GM19397 (cell line): ENCODE measurements at regions not wholly inside any gene's neighbourhood (a gene's known extent, or its start where the extent isn't known, plus 50 kb on each side); places are given as distances from the start of the nearest gene placed in this dataset.

ENCODE experiments used
- ATAC-seq: cut with Tn5 transposase; IDR thresholded peaks from one replicate; pipeline ENCODE4 v1.9.1; 2021; ENCODE audit warnings: mild to moderate bottlenecking, moderate library complexity; ENCODE audit not compliant: unreplicated experiment

GRCh38 chr6:2433711-2434110 lies 188.3 kb upstream of the GMDS start:
- ATAC-seq, result no peak

GRCh38 chr6:2433266-2433665 lies 187.9 kb upstream of the GMDS start:
- ATAC-seq, result no peak

GRCh38 chr6:2432292-2432691 lies 186.9 kb upstream of the GMDS start:
- no peak for ATAC-seq

GRCh38 chr6:2430612-2431011 lies 185.2 kb upstream of the GMDS start:
- ATAC-seq, result no peak

- ATAC-seq, result no peak
Measured at GRCh38 chr6:2429460-2429859, 184.1 kb upstream of the GMDS start.

GRCh38 chr6:2429032-2429431 lies 183.6 kb upstream of the GMDS start:
- ATAC-seq, result no peak

DNA sequence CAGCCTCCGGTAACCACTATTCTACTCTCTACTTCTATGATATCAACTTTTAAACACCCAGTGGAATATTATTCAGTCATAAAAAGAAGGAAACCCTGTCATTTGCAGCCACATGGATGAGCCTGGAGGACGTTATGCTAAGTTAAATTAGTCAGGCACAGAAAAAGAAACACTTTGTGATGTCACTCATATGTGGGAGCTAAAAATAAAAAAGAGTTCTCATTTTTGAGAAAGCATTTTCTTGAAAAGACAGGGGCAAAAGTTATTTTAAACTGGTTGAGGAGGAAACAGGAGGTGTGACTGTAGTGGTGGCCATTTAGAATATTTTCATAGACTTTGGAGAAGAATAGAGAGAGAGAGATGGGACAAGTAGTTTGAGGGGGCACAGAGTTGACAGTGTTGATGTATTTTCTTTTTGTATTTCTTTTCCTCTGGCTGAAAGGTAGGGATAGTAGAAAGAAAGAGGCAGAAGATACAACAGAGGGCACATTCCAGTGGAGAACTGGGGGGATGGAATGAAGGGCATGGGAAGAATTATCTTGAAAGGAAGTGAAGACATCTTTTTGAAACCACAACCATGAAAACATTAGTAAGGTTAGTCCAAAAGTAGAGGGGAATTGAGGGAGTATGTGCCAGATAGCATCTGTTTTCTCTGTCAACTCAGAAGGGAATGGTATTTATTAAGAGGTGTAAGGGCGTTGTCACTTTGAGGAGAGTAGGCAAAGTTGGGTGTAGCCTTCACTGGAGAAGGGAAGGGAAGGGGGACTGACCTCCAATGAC lies 181.3 kb upstream of the GMDS start:
- ATAC-seq, result no peak

DNA sequence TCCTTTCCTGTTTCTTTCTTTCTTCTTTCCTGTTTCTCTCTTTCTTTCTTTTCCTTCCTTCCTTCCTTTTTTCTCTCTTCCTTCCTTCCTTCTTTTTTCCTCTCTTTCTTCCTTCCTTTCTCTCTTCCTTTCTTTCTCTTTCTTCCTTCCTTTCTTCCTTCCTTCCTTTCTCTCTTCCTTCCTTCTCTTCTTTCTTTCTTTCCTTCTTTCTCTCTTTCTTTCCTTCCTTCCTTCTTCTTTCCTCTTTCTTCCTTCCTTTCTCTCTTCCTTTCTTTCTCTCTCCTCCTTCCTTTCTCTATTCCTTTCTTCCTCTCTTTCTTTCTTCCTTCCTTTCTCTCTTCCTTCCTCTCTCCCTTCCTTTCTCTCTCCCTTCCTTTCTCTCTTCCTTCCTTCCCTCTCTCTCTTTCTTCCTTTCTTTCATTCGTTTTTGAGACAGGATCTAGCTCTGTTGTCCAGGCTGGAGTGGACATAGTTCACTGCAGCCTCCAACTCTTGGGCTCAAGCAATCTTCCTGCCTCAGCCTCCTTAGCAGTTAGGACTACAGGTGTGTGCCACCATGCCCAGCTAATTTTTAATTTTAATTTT lies 170.8 kb upstream of the GMDS start:
- ATAC-seq, result no peak

DNA sequence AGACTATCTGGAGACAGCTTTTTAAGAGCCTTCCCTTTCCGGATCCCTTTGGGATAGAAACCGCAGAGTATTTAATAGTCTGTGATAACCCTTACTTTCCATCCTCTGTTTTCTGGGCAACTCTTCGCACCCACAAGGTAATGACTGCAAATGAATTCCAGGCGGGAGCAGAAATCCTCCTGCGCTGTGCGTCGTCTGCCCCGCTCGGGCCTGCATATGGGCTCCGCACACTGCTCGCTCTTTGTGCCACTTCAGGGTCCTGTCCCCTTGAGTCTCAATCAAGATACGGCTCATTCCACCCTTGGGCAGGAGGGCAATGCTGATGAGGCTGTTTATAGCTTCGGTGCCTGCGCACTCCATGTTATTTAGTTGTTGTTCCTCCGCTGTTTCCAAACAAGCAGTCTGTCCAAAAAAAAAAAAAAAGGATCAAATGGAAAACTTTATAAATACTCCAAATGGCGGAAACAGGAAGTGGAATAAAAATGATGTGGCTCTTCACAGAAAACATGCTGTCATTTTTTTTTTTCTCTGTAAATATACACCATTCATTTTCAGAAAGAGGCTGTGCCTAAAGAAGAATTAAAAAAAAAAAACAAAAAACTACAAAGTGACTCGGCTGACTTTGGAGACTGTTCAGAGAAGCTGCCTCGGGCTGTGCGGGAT lies 169.6 kb upstream of the GMDS start:
- ATAC-seq, result no peak

DNA sequence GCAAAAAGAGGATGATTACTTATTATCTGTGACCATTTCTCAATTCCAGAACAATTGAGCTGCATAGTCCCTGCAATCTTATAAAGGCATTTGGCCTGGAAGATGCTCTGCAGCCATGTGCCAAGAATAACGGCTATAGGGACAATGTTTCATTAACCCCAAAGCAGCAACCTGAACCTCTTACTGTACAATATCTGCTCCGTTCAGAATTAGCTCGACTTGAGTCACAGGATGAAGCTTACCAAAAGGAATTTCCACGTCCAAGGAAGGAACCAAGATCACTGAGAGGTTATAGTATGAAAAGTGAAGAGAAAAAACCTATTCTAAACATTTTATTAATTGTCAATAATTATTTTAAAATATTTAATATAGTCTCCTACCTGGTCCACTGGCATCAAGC lies 167.3 kb upstream of the GMDS start:
- no peak for ATAC-seq

GRCh38 chr6:2410656-2411380 lies 165.4 kb upstream of the GMDS start:
- ATAC-seq, result no peak

- no peak for ATAC-seq
Measured at GRCh38 chr6:2407525-2407924, 162.1 kb upstream of the GMDS start.

DNA sequence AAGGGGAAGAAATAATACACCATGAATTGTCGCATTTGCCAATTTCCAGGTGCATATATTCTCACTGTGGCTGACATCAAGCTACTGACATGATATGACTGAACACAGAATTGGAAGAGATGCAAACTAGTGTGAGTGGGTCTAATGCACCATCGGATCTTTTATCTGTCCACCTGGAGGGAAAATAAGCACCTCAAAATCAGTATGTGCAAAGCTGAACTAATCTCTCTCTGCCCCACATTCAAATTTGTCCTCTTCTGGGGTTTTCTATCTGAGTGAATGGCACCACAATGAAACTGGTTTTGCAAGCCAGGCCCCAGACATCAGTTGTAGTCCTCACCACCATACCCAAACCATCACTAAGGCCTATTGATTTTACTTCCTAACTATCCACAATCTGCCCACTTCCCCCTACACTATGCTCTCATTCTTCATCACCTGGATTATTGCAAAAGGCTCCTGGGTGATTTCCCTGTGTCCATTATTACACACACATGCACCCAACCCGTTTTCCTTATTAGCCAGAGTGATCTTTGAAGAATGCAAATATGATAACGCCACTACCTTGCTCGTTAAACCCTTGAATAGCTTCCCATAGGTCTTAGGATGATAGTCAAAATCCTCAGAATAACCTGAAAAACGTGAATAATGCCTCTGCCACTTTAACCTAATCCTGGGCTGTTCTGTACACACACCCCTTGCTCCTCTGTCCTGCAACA lies 159.0 kb upstream of the GMDS start:
- ATAC-seq, result no peak

- no peak for ATAC-seq
Measured at GRCh38 chr6:2403546-2403945, 158.1 kb upstream of the GMDS start.

- no peak for ATAC-seq
Measured at GRCh38 chr6:2396846-2397630, 151.6 kb upstream of the GMDS start.

- ATAC-seq, result no peak
Measured at GRCh38 chr6:2396042-2396657, 150.7 kb upstream of the GMDS start.

GRCh38 chr6:2388554-2389324 lies 143.3 kb upstream of the GMDS start:
- no peak for ATAC-seq

DNA sequence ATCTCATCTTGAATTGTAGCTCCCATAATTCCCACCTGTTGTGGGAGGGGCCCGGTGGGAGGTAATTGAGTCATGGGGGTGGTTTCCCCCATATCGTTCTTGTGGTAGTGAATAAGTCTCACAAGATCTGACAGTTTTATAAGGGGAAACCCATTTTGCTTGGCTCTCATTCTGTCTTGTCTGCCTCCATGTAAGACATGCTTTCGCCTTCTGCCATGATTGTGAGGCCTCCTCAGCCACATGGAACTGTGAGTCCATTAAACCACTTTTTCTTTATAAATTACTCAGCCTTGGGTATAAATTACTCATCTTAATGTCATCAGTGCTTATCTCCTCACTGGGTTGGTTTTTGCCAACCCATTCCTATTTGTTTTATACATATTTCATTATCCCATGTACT lies 142.0 kb upstream of the GMDS start:
- ATAC-seq, result no peak

DNA sequence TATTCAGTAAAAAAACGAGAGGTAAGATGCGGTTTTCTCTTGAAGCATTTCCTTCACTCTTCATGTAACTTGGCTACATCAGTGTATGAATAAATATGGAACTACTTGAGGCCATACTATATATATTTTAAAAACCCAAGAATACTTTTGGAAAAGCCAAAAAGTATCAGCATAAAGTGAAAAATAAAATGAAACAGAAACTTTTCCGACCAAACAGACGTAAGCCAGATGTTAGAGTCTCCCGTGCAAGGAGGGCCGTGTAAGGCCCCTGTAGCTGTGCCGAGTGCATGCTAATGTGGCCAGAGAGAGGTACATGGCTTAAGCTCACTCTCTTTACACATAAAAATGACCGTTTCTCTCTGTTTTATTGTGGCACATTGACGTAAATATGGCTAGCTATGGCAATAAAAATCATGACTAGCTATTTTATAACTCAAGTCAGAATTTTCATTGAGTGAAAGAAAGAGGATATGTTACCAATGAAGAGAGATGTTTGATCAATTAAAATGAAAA lies 140.1 kb upstream of the GMDS start:
- ATAC-seq, result no peak
